NCI-H2029 (cell line): ENCODE measurements at regions not wholly inside any gene's neighbourhood (a gene's known extent, or its start where the extent isn't known, plus 50 kb on each side); places are given as distances from the start of the nearest gene placed in this dataset.
"Not testable (repeated sequence)": the region's sequence is repeated elsewhere in the genome, so short reads cannot be mapped to it uniquely, and the experiment has no call there.

ENCODE experiments used
- DNase-seq: peaks from one replicate; lab custom pipeline; 2025; lab: John Stamatoyannopoulos, UW

GRCh38 chr15:46955576-46955975, 761.7 kb upstream of the SEMA6D start:
- no peak for DNase-seq

GRCh38 chr15:46956456-46956855, 760.8 kb upstream of the SEMA6D start:
- no peak for DNase-seq

- no peak for DNase-seq
Measured at GRCh38 chr15:46956881-46957280, 760.4 kb upstream of the SEMA6D start.

- DNase-seq = no peak
Measured at GRCh38 chr15:46960581-46960980, 756.7 kb upstream of the SEMA6D start.

- no peak for DNase-seq
Measured at GRCh38 chr15:46961795-46962194, 755.5 kb upstream of the SEMA6D start.

GRCh38 chr15:46988055-46988454, 729.2 kb upstream of the SEMA6D start:
- DNase-seq = not testable (repeated sequence)

- DNase-seq = no peak
Measured at GRCh38 chr15:46996359-46996758, 720.9 kb upstream of the SEMA6D start.

- no peak for DNase-seq
Measured at GRCh38 chr15:46997501-46997900, 719.8 kb upstream of the SEMA6D start.

GRCh38 chr15:47003568-47003967, 713.7 kb upstream of the SEMA6D start:
- DNase-seq = no peak

- DNase-seq = no peak
Measured at GRCh38 chr15:47013446-47013845, 703.9 kb upstream of the SEMA6D start.

- no peak for DNase-seq
Measured at GRCh38 chr15:47027322-47027946, 689.9 kb upstream of the SEMA6D start.

GRCh38 chr15:47035475-47036406, 681.6 kb upstream of the SEMA6D start:
- no peak for DNase-seq

GRCh38 chr15:47037003-47037402, 680.3 kb upstream of the SEMA6D start:
- DNase-seq = no peak

- DNase-seq = no peak
Measured at GRCh38 chr15:47039225-47039624, 678.1 kb upstream of the SEMA6D start.

GRCh38 chr15:47041301-47041700, 676.0 kb upstream of the SEMA6D start:
- DNase-seq = no peak

- not testable (repeated sequence) for DNase-seq
Measured at GRCh38 chr15:47047981-47048380, 669.3 kb upstream of the SEMA6D start.

GRCh38 chr15:47066392-47066791, 650.9 kb upstream of the SEMA6D start:
- DNase-seq = no peak

GRCh38 chr15:47077846-47078245, 639.5 kb upstream of the SEMA6D start:
- DNase-seq = not testable (repeated sequence)

GRCh38 chr15:47095833-47096232, 621.5 kb upstream of the SEMA6D start:
- no peak for DNase-seq

- not testable (repeated sequence) for DNase-seq
Measured at GRCh38 chr15:47098526-47098925, 618.8 kb upstream of the SEMA6D start.

GRCh38 chr15:47099801-47100200, 617.5 kb upstream of the SEMA6D start:
- not testable (repeated sequence) for DNase-seq

GRCh38 chr15:47108800-47109199, 608.5 kb upstream of the SEMA6D start:
- DNase-seq = not testable (repeated sequence)

- no peak for DNase-seq
Measured at GRCh38 chr15:47116698-47117097, 600.6 kb upstream of the SEMA6D start.
